Mesendoderm (in vitro differentiated cells): ENCODE measurements at regions not wholly inside any gene's neighbourhood (a gene's known extent, or its start where the extent isn't known, plus 50 kb on each side); places are given as distances from the start of the nearest gene placed in this dataset.

Experiments
- DNase-seq: peaks from one replicate; pipeline ENCODE4 v3.0.0; 2013
- H2AK5ac ChIP-seq: 2 replicates; pipeline ENCODE4 v1.6.1; 2013; ENCODE audit warnings: low read length, inconsistent platforms
- H2BK120ac ChIP-seq: 2 replicates; pipeline ENCODE4 v1.6.1; 2013; ENCODE audit warnings: low read depth, mild to moderate bottlenecking, low read length, moderate library complexity, mixed read lengths
- H2BK15ac ChIP-seq: replicated peaks from 2 replicates; pipeline ENCODE4 v1.6.1; 2013; ENCODE audit warnings: low read depth, mild to moderate bottlenecking, moderate library complexity
- H2BK5ac ChIP-seq: 2 replicates; pipeline ENCODE4 v1.6.1; 2013; ENCODE audit warnings: low read length, inconsistent platforms
- H3K18ac ChIP-seq: 2 replicates; pipeline ENCODE4 v1.6.1; 2013; ENCODE audit warnings: mild to moderate bottlenecking, low read length, mixed read lengths
- H3K23ac ChIP-seq: one replicate; pipeline ENCODE4 v1.6.1; 2013; ENCODE audit warnings: low read length
- H3K27ac ChIP-seq: 2 replicates; pipeline ENCODE4 v1.5.1; 2013; ENCODE audit warnings: low read depth, mild to moderate bottlenecking, inconsistent platforms, low read length, moderate library complexity
- H3K27me3 ChIP-seq: 2 replicates; pipeline ENCODE4 v1.6.1; 2013; ENCODE audit warnings: low read length, control low read depth, mild to moderate bottlenecking, inconsistent platforms; ENCODE audit not compliant: insufficient read depth, poor library complexity
- H3K36me3 ChIP-seq: 2 replicates; pipeline ENCODE4 v1.6.1; 2013; ENCODE audit warnings: low read length, inconsistent platforms; ENCODE audit not compliant: control insufficient read depth, insufficient read depth
- H3K4ac ChIP-seq: one replicate; pipeline ENCODE4 v1.6.1; 2013; ENCODE audit warnings: low read depth, mild to moderate bottlenecking, low read length, moderate library complexity
- H3K4me1 ChIP-seq: 2 replicates; pipeline ENCODE4 v1.6.1; 2013; ENCODE audit warnings: low read depth, low read length, inconsistent platforms; ENCODE audit not compliant: control insufficient read depth
- H3K4me2 ChIP-seq: 2 replicates; pipeline ENCODE4 v1.6.1; 2013; ENCODE audit warnings: low read length
- H3K4me3 ChIP-seq: 2 replicates; pipeline ENCODE4 v1.5.1; 2013; ENCODE audit warnings: mild to moderate bottlenecking, low read length
- H3K56ac ChIP-seq: one replicate; pipeline ENCODE4 v1.6.1; 2013; ENCODE audit warnings: low read length
- H3K79me1 ChIP-seq: 2 replicates; pipeline ENCODE4 v1.6.1; 2013; ENCODE audit warnings: low read length, inconsistent platforms
- H3K79me2 ChIP-seq: 2 replicates; pipeline ENCODE4 v1.6.1; 2013; ENCODE audit warnings: mild to moderate bottlenecking, low read length; ENCODE audit not compliant: control insufficient read depth, insufficient read depth
- H3K9ac ChIP-seq: 2 replicates; pipeline ENCODE4 v1.6.1; 2013; ENCODE audit warnings: low read length, inconsistent platforms
- H4K5ac ChIP-seq: one replicate; pipeline ENCODE4 v1.6.1; 2013; ENCODE audit warnings: low read length
- H4K8ac ChIP-seq: one replicate; pipeline ENCODE4 v1.6.1; 2013; ENCODE audit warnings: low read depth, mild to moderate bottlenecking, control low read depth, low read length, moderate library complexity
- WGBS: extraction: QIAGEN DNeasy Blood & Tissue Kit; methylation state at CpG from one replicate; pipeline ENCODE4 v1.1.7; 2013; ENCODE audit warnings: low lambda C conversion rate, missing lambda C conversion rate; ENCODE audit not compliant: insufficient coverage; ENCODE audit errors: extremely low coverage; 5-methylcytosine and 5-hydroxymethylcytosine counted together

- no peak overlapping the region for H3K4me2 ChIP-seq
- no peak overlapping the region for H3K9ac ChIP-seq
- H3K23ac ChIP-seq: no peak overlapping the region
- H3K79me2 ChIP-seq: no peaks in the 10 kb centered on the region
- H3K36me3 ChIP-seq: no peaks in the 10 kb centered on the region
- H2BK120ac ChIP-seq: no peak overlapping the region
- WGBS: no CpG with 5 or more reads among the region's 17 CpGs
- H2AK5ac ChIP-seq: no peak overlapping the region
- H2BK15ac ChIP-seq: no peak overlapping the region
- H4K8ac ChIP-seq: no peak overlapping the region
- no peak for DNase-seq
- no peaks in the 10 kb centered on the region for H3K27me3 ChIP-seq
- no peak overlapping the region for H4K5ac ChIP-seq
- no peak overlapping the region for H3K18ac ChIP-seq
- no peak overlapping the region for H3K4me3 ChIP-seq
- no peak overlapping the region for H3K4ac ChIP-seq
- no peaks in the 10 kb centered on the region for H3K4me1 ChIP-seq
- no peak overlapping the region for H3K56ac ChIP-seq
- no peaks in the 10 kb centered on the region for H3K79me1 ChIP-seq
- H3K27ac ChIP-seq: no peak overlapping the region
- no peak overlapping the region for H2BK5ac ChIP-seq
Observed at GRCh38 chr20:60214901-60215815, 256.9 kb downstream of the CDH26 start.

- no peak overlapping the region for H4K8ac ChIP-seq
- H2AK5ac ChIP-seq: no peak overlapping the region
- DNase-seq: no peak
- no peak overlapping the region for H3K4me2 ChIP-seq
- H3K27ac ChIP-seq: no peak overlapping the region
- H2BK5ac ChIP-seq: no peak overlapping the region
- no peaks in the 10 kb centered on the region for H3K36me3 ChIP-seq
- no peak overlapping the region for H3K56ac ChIP-seq
- no peak overlapping the region for H3K4ac ChIP-seq
- H3K4me3 ChIP-seq: no peak overlapping the region
- H2BK120ac ChIP-seq: no peak overlapping the region
- H3K79me2 ChIP-seq: no peaks in the 10 kb centered on the region
- no peaks in the 10 kb centered on the region for H3K4me1 ChIP-seq
- H3K27me3 ChIP-seq: no peaks in the 10 kb centered on the region
- H3K23ac ChIP-seq: no peak overlapping the region
- no peaks in the 10 kb centered on the region for H3K79me1 ChIP-seq
- no CpG with 5 or more reads among the region's 11 CpGs for WGBS
- no peak overlapping the region for H2BK15ac ChIP-seq
- no peak overlapping the region for H3K18ac ChIP-seq
- no peak overlapping the region for H4K5ac ChIP-seq
- H3K9ac ChIP-seq: no peak overlapping the region
Observed at GRCh38 chr20:60215816-60216730, 257.9 kb downstream of the CDH26 start.

GRCh38 chr20:60219231-60219630 lies 261.0 kb downstream of the CDH26 start:
- no peak overlapping the region for H3K27ac ChIP-seq
- H4K5ac ChIP-seq: no peak overlapping the region
- no peaks in the 10 kb centered on the region for H3K4me1 ChIP-seq
- H3K79me2 ChIP-seq: no peaks in the 10 kb centered on the region
- H2BK120ac ChIP-seq: no peak overlapping the region
- no peak overlapping the region for H2AK5ac ChIP-seq
- no peak overlapping the region for H3K23ac ChIP-seq
- H4K8ac ChIP-seq: no peak overlapping the region
- no peaks in the 10 kb centered on the region for H3K79me1 ChIP-seq
- H2BK5ac ChIP-seq: no peak overlapping the region
- no peak overlapping the region for H3K9ac ChIP-seq
- H3K27me3 ChIP-seq: no peaks in the 10 kb centered on the region
- H3K4me2 ChIP-seq: no peak overlapping the region
- no peak overlapping the region for H3K56ac ChIP-seq
- H3K18ac ChIP-seq: no peak overlapping the region
- no peak for DNase-seq
- no peak overlapping the region for H3K4ac ChIP-seq
- no peak overlapping the region for H3K4me3 ChIP-seq
- H3K36me3 ChIP-seq: no peaks in the 10 kb centered on the region
- H2BK15ac ChIP-seq: no peak overlapping the region
- WGBS: no CpG with 5 or more reads among the region's 4 CpGs

- Histone ChIP-seq H3K18ac (no peak overlapping the region), H3K79me1 (no peaks in the 10 kb centered on the region), H3K56ac (no peak overlapping the region), H3K4ac (no peak overlapping the region), H3K79me2 (no peaks in the 10 kb centered on the region), H3K36me3 (no peaks in the 10 kb centered on the region), H3K27me3 (no peaks in the 10 kb centered on the region), H2BK15ac (no peak overlapping the region), H4K8ac (no peak overlapping the region), H3K4me3 (no peak overlapping the region), H2BK5ac (no peak overlapping the region), H4K5ac (no peak overlapping the region), H2BK120ac (no peak overlapping the region), H3K4me1 (no peaks in the 10 kb centered on the region), H3K9ac (no peak overlapping the region), H3K27ac (no peak overlapping the region), H3K23ac (no peak overlapping the region), H2AK5ac (no peak overlapping the region), H3K4me2 (no peak overlapping the region)
- no peak for DNase-seq
- WGBS: no CpG with 5 or more reads among the region's 9 CpGs
Observed at GRCh38 chr20:60219984-60220562, 261.9 kb downstream of the CDH26 start.

GRCh38 chr20:60220706-60221105 lies 262.5 kb downstream of the CDH26 start:
- Histone ChIP-seq H3K27me3 (no peaks in the 10 kb centered on the region), H3K9ac (no peak overlapping the region)

More at GRCh38 chr20:60220706-60221105, 262.5 kb downstream of the CDH26 start:
- no peak overlapping the region for H3K23ac ChIP-seq
- H3K79me2 ChIP-seq: no peaks in the 10 kb centered on the region
- H3K4me1 ChIP-seq: no peaks in the 10 kb centered on the region
- no peak overlapping the region for H4K8ac ChIP-seq
- no peak overlapping the region for H3K27ac ChIP-seq
- H3K56ac ChIP-seq: no peak overlapping the region
- no peak overlapping the region for H2BK15ac ChIP-seq
- no peak overlapping the region for H3K4me2 ChIP-seq
- H3K18ac ChIP-seq: no peak overlapping the region
- no peak overlapping the region for H2BK120ac ChIP-seq
- no peak overlapping the region for H4K5ac ChIP-seq
- H2BK5ac ChIP-seq: no peak overlapping the region
- no CpG with 5 or more reads among the region's 8 CpGs for WGBS
- H2AK5ac ChIP-seq: no peak overlapping the region
- H3K4me3 ChIP-seq: no peak overlapping the region
- no peak for DNase-seq
- no peak overlapping the region for H3K4ac ChIP-seq
- H3K36me3 ChIP-seq: no peaks in the 10 kb centered on the region
- no peaks in the 10 kb centered on the region for H3K79me1 ChIP-seq
